GM19468 (cell line): ENCODE measurements at regions not wholly inside any gene's neighbourhood (a gene's known extent, or its start where the extent isn't known, plus 50 kb on each side); places are given as distances from the start of the nearest gene placed in this dataset.

Experiments used
- ATAC-seq: cut with Tn5 transposase; IDR thresholded peaks from one replicate; pipeline ENCODE4 v1.9.1; 2021; ENCODE audit warnings: mild to moderate bottlenecking, moderate library complexity, moderate number of reproducible peaks; ENCODE audit not compliant: unreplicated experiment; ENCODE audit errors: extremely low read depth

- ATAC-seq, result no peak
These were observed 818.7 kb downstream of the BCL11A start for GRCh38 chr2:59734743-59735142.

- ATAC-seq, result no peak
These were observed 819.5 kb downstream of the BCL11A start for GRCh38 chr2:59733970-59734369.

- ATAC-seq, result no peak
These were observed 819.9 kb downstream of the BCL11A start for GRCh38 chr2:59733567-59733930.

DNA sequence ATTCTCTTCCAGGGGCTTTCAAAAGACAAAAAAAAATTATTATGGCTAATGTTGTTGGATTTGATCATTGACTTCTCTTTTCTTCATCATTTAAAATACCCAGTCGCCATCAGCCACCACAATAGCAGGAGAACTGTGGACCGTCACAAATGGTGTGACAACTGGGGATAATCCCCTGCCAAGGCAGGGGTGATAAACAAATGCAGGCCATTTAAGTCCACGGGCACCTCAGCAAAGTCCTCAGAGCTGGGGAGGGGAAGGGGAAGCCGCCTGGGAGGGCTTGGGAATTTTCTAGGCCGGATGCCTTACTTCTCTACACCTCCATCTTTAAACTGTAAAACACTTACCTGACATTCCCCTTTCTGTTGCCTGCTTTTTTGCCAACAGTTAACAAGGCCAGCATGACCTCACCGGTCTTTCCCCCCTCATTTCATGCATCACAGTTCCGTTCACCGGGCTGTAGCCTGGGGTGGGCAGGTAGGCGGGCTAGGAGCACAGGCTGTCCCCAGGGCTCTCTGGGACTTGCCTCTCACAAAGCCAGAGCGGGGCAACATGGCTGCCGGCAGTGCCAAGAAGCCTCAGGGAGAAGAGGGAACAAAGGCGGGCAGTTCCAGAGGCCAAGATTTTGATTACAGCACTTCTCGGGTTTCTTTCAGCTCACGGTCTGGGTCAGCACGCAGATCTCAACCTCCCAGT lies 820.4 kb downstream of the BCL11A start:
- ATAC-seq, result no peak

GRCh38 chr2:59727121-59727590 lies 826.3 kb downstream of the BCL11A start:
- no peak for ATAC-seq

DNA sequence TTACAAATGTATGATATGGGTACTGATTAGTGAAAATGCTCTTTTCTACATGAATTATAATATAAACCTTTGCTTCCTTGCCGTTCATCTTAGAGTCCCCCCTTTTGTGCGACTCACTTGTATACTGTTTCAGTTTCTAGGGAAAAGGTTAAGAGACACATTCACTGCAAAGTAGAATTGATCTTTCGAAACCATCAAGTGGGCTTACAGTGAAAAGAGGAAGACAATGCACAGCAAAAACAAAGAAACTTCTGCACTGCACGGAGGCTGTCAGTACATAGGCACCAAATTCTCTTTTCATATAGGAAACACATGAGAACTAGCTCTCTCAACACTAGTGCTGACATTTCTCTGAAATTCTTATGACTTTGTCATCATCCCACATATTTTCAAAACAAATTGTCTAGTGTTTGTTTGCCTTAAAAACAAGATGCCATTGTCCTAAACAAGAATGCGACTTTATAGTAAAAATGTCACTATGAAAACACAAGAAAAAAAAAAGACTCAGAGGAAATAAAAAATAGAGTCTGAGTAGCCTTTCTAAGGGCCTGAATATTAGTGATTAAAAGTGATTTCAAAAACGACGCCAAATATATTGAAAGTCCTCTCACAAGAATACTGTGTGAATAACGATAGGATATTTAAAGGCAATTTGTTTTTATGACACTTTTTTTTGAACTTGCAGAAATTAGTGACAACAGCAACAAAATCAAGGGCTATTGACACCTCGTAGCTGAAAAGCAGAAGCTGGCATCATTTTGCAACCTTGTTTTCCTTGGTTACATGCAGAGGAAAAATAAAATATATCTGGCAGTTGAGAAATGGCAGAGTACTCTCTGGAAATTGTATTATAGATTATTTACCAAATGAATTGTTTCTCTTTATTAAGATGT lies 827.0 kb downstream of the BCL11A start:
- ATAC-seq, result no peak

- ATAC-seq, result no peak
These were observed 828.7 kb downstream of the BCL11A start for GRCh38 chr2:59724746-59725145.

GRCh38 chr2:59720296-59720866 lies 833.1 kb downstream of the BCL11A start:
- no peak for ATAC-seq

DNA sequence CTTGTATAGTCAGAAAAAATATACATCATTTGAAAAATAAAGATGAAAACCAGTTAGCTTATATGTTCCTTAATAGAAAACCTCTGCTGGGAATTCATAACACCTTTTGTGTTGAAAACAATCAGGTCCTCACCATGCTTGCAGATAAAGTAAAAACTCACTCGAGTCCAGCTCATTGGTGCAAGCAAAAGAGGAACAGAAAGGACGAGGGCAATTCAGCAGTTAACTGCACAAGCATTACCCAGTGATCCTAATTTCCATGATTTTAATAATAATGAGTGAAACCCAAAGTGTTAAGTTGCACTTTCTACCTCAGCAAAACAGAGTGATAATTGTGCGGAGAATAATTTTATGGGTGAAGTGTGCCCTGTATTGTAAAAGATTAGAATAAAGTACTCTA lies 839.9 kb downstream of the BCL11A start:
- ATAC-seq, result no peak

GRCh38 chr2:59711121-59711520 lies 842.3 kb downstream of the BCL11A start:
- ATAC-seq, result no peak

DNA sequence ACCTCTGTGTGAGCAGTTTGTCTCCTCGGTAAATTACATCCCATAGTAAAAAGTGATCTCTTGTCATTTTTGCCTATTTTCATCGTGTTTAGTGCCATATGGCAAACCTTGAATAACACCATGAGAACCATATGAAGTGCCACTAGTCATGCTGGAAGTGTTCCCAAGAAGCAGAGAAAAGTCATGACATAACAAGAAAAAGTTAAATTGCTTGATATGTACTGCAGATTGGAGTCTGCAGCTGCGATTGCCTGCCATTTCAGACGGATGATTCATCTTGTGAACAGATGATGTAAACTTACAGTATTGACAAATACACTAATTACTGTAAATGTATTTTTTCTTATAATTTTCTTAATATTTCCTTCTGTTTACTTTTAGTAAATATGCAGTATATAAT lies 846.7 kb downstream of the BCL11A start:
- ATAC-seq, result no peak

DNA sequence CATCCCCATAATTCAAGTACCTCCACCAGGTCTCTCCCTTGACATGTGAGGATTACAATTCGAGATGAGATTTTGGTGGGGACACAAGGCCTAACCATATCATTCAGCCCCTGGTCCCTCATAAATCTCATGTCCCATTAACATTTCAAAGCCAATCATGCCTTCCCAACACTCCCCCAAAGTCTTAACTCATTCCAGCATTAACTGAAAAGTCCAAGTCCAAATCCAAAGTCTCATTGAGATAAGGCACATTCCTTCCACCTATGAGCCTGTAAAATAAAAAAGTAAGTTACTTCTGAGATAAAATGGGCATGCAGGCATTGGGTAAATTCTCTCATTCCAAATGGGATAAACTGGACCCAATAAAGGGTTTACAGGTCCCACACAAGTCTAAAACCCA lies 849.7 kb downstream of the BCL11A start:
- ATAC-seq, result no peak

DNA sequence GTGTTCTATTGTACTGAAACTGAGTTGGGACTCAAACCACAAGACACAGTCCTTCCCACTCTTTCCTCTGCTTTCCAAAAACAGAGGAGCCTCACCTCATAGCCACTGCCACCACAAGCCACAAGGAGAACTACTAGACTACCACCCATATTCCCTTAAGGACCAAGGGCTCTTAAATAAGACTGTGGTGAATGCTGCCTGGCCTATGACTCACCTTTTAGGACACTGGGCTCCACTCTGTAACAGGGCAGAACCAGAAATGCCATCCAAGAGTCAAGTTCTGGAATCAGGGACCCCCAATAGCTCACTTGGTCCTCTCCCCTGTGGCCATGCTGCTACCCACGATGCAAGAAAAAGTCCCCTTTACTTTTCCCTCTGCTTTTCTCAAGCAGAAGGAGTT lies 851.4 kb downstream of the BCL11A start:
- no peak for ATAC-seq

DNA sequence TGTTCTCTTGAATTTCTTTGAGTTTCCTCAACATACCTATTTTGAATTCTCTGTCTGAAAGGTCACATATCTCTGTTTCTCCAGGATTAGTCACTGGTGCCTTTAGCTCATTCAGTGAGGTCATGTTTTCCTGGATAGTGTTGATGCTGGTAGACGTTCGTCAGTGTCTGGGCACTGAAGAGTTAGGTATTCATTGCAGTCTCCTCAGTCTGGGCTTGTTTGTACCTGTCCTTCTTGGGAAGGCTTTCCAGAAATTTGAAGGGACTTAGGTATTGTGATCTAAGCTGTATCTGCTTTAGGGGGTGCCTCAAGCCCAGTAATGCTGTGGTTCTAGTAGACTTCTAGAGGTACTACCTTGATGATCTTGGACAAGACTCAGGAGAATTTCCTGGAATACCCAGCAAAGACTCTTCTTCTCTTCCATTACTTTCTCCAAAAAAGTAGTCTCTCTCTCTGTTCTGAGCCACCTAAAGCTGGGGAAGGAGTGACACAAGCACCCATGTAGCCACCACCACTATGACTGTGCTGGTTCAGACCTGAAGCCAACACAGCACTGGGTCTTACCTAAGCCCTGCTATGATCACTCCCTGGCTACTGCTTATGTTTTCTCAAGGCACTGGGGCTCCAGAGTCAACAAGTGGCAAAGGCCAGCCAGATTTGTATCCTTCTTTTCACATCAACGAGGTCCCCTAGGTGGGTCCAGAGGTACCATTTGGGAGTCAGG lies 852.0 kb downstream of the BCL11A start:
- ATAC-seq, result no peak

DNA sequence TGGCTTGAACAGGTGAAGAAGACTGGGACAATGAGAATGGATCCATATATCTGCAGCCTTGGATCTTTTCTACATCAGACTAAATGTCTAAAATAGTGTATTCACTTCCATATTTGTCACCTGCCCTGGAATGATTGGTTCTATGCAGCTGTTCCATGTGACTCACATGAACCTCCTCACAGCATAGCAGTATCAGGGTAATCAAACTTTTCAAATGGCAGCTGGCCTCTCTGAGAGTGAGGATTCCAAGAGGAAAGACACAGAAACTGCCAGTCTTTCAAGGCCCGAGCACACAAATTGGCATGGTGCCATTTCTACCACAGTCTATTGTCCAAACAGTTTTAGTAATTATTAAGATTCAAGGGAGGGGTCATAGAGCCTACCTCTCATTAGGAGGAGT lies 859.3 kb downstream of the BCL11A start:
- no peak for ATAC-seq

DNA sequence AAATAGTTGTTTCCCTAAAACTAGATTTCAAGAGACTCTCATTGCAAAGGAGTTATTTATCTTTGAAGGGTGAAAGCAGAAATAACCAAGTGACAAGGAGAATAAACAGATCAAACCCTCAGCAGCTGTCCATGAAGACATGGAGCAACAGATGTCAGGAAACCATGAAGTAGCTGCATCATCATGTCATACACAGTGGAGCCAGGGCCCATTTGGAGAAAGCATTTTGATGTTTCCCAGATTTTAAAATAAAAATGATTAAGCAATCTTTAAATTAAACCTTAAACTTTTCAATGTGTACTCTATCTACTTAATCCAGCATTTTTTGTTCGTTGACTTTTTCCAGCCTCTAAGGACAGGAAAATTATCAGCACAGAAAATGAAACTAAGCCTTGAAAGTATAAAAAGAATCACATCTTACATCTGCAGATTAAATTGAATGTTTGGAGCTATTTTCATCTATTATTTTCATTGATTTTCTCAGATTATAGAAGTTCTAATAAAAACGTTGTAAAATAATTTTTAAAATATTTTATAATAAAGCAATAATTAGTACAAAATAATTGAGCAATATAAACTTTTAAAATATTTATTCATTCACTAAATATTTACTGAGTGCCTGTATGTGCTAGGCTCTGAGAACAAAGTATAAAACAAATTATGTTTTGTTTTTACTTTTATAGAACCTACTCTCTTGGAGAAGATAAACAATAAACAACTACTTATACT lies 860.1 kb downstream of the BCL11A start:
- ATAC-seq, result no peak

- no peak for ATAC-seq
These were observed 861.8 kb downstream of the BCL11A start for GRCh38 chr2:59691518-59692190.

DNA sequence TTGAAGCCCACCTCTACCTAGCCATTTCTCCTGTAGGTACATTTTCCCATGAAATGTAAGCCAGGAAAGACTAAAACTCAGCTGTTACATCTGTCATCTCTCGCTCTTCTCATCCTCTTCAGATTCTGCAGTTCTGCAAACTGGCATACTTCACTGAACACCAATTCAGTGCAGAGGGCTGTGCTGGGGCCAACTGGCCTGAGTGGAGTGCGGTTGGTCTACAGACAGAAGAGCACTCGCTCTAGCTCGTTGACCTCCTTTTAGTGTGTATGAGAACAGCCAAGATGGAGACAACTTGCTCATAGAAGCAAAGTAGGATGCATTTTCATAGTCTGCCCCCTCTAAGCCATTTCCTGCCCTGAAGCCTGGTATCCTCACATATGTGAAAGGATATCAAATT lies 862.6 kb downstream of the BCL11A start:
- ATAC-seq, result no peak

DNA sequence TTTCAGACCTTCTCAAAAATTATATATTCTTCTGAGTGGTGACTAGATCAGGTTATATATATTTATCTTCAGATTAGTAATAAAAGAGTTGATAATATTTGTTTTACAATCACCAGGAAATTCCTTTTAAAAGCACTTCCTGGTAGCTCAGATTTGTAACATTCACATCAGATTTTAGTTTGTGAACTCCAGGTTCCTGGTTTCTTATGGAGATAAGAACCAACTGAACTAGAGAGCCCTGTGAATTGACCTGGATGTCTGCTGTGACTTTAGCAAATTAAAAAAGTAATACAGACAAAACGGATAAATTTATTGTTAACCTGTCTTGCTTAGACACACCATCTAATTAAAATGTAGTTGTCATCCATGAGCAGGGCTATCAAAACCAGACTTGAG lies 868.7 kb downstream of the BCL11A start:
- ATAC-seq, result no peak
